ENCODE measurements at regions not wholly inside any gene's neighbourhood (a gene's known extent, or its start where the extent isn't known, plus 50 kb on each side); places are given as distances from the start of the nearest gene placed in this dataset.

DNA sequence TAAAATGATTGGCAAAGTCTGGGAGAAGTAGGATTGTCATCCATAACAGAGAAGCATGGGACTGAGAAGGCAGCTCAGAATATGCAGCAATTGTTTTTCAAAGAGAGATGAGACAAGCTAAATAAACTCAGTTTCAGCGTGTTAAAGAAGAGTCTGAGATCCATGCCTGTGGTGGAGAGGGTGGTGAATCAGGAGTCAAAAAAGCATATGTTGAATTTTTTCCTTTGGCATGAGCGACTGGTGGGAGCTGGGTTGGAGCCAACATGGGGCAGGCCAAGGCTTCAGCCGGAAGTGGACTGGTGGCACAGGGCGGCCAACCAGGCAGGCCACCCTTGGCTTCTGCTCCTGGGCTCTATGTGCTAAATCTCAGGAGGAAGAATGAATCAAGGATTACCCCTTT is 102.0 kb downstream of the SST start:
- TF ChIP-seq, protein P1, sequence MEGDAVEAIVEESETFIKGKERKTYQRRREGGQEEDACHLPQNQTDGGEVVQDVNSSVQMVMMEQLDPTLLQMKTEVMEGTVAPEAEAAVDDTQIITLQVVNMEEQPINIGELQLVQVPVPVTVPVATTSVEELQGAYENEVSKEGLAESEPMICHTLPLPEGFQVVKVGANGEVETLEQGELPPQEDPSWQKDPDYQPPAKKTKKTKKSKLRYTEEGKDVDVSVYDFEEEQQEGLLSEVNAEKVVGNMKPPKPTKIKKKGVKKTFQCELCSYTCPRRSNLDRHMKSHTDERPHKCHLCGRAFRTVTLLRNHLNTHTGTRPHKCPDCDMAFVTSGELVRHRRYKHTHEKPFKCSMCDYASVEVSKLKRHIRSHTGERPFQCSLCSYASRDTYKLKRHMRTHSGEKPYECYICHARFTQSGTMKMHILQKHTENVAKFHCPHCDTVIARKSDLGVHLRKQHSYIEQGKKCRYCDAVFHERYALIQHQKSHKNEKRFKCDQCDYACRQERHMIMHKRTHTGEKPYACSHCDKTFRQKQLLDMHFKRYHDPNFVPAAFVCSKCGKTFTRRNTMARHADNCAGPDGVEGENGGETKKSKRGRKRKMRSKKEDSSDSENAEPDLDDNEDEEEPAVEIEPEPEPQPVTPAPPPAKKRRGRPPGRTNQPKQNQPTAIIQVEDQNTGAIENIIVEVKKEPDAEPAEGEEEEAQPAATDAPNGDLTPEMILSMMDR (IDR thresholded peaks at IDR 0.05; ENCODE audit: low read depth, low read length), result no peak
- no peak for DNase-seq (ENCODE audit: extremely low read depth, low read depth)

DNA sequence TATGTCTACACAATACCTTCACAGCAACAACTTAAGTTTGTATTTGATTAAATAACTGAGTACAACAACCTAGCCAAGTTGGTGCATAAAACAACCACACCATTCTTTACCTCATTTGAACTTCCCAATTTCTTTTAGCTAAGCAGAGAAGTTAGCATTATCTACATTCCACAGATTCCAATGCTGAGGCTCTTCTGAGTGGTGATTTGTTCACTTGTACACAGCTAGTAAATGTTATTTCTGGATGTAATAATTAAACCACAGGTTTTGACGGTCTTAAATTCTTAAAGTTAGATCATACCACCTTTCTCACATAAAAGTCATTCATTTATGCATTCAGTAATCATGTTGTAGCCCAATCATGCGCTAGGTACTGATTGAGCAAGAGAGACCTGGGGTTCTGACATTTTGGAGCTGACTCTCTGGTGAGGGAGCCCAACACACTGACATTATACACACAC is 102.5 kb downstream of the SST start:
- TF ChIP-seq, protein P1 (IDR thresholded peaks at IDR 0.05; ENCODE audit: low read depth, low read length), result no peak
- peak; percentile 19 for DNase-seq (ENCODE audit: extremely low read depth, low read depth)

DNA sequence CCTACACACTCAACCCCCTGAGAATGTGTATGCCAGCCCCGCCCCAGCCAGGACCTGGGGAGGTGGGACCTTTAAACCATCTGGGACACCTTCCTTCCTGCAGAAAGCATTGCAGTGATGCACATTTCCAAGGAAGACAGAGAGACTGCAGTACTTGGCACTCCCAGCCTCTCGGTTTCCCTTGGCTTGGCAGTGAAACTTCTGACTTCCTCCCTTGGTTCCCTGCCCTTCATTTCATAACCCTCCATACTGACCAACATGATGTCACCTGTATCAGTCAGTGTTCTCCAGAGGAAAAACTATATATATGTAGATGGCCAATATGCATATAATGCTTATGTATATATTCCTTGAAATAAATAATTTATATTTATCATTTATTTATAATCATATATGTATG is 103.2 kb downstream of the SST start:
- DNase-seq (ENCODE audit: extremely low read depth, low read depth), result no peak
- TF ChIP-seq, protein P1 (IDR thresholded peaks at IDR 0.05; ENCODE audit: low read depth, low read length), result no peak

DNA sequence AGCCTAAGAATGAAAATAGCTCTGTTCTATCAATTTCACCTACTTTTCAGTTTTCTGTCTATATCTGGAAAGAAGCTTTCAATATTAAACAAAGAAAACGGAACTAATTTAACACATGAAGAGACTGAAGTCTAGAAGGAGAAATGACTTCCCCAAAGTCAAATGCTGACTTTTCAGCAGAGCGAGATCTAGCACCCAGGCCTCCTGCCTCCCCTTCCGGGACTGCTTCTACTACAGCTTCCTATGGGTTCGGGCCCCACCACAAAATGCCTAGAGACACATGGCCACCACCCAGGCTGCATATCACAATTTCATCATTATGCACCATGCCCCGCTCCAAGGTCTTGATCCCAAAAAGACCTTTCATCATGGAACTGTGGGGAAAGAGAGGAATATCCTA is 104.5 kb downstream of the SST start:
- TF ChIP-seq, protein P1 (IDR thresholded peaks at IDR 0.05; ENCODE audit: low read depth, low read length), result no peak

DNA sequence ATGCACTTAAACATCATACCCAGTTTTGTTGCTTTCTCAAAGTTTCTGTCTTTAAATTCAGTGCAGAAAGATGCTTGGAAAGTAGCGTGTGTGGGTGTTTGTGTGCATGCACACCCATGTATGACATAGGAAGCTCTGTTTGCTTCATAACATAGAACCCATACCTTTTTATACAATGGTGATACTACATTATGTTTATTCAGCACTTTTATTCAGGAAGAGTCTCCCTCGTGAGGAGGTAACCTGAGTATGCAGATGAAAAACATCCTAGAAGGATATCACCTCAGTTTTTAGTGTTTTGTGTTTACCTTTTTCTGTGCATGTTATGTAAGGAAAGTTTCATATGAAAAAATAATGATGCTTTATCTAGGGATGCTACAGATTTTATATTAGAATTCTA is 111.2 kb downstream of the SST start:
- TF ChIP-seq, protein P1 (IDR thresholded peaks at IDR 0.05; ENCODE audit: low read depth, low read length), result no peak
- DNase-seq (ENCODE audit: extremely low read depth, low read depth), result no peak

More for the DNA sequence above, 104.5 kb downstream of the SST start:
- DNase-seq (ENCODE audit: extremely low read depth, low read depth), result no peak

DNA sequence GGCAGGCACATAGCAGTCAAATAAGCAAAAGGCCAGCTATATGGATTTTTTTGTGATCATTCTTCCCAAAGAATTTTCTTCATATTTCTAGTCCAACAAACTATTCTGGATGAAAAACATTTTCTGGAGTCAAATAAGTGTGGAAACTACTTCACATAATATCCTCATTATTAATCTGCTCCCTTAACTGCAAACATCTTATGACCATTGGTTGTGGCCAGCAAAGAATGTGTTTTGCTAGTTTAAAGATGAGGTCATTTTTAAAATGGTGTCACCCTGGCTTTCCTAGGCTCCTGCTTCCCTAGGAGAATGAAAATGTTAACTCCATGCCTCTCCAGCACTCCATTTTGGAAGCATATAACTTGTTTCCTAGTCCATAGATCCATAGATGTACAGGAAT is 118.8 kb downstream of the SST start:
- TF ChIP-seq, protein P1 (IDR thresholded peaks at IDR 0.05; ENCODE audit: low read depth, low read length), result no peak
- no peak for DNase-seq (ENCODE audit: extremely low read depth, low read depth)

DNA sequence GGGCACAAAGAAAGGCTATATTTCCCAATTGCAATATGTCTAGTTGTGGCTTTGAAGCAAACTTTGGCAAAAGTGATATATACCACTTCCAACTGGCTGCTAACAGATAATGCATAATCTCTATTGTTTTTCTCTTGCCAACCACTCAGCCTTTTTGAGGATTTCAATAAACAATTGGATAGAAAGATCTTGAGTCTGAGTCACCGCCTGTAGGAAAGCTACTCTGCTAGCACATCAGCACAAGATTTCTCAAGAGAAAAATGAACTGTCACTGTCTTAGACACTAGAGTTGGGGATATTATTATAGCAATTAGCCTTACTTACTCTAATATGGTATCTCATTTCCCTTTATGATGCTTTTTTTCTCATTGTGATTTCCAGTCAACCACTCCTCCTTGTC is 119.7 kb downstream of the SST start:
- no peak for DNase-seq (ENCODE audit: extremely low read depth, low read depth)
- TF ChIP-seq, protein P1 (IDR thresholded peaks at IDR 0.05; ENCODE audit: low read depth, low read length), result no peak

All from AG09319 (cell line).